DMS 273 (cell line): ENCODE measurements at regions not wholly inside any gene's neighbourhood (a gene's known extent, or its start where the extent isn't known, plus 50 kb on each side); places are given as distances from the start of the nearest gene placed in this dataset.
"Not testable (repeated sequence)": the region's sequence is repeated elsewhere in the genome, so short reads cannot be mapped to it uniquely, and the experiment has no call there.

Source experiments
- DNase-seq: peaks from one replicate; lab custom pipeline; 2025; ENCODE audit not compliant: unreplicated experiment; lab: John Stamatoyannopoulos, UW

DNA sequence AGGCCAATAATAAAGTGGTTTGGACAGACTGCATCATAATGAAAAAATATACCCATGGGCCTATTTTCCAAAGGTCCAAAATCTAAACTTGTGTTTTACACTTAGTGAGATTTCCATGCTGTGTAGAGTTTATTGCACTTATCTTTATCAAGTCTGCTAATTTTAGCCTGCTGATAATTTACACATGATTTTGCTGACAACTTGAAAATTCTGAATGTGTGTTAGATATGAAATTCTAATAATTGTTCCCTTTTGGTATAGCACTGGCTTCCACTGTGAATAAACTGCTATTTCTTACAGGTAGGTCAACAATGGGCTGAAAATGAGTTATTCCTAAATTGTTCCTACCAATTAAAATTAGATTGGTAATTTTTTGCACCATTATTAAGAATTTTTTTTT lies 589.1 kb upstream of the ANO3 start:
- no peak for DNase-seq

DNA sequence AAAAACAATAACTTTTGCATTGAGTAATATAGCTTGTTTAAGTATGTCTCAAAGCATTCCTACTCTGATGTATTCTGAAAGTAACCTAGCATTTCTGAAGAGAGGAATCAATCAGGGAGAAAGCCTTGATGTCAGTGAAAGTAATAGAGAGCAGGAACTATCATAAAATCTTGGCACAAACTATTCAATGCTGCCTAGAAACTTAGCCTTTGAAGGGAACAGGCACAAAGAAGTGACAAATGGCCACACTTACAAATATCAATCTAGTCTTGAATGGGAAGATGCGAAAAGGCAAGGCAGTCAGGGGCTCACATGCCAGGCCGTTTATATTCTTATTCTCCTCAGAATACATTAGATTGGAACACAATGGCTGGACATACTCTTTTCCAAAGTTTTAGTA lies 576.5 kb upstream of the ANO3 start:
- DNase-seq, result no peak

DNA sequence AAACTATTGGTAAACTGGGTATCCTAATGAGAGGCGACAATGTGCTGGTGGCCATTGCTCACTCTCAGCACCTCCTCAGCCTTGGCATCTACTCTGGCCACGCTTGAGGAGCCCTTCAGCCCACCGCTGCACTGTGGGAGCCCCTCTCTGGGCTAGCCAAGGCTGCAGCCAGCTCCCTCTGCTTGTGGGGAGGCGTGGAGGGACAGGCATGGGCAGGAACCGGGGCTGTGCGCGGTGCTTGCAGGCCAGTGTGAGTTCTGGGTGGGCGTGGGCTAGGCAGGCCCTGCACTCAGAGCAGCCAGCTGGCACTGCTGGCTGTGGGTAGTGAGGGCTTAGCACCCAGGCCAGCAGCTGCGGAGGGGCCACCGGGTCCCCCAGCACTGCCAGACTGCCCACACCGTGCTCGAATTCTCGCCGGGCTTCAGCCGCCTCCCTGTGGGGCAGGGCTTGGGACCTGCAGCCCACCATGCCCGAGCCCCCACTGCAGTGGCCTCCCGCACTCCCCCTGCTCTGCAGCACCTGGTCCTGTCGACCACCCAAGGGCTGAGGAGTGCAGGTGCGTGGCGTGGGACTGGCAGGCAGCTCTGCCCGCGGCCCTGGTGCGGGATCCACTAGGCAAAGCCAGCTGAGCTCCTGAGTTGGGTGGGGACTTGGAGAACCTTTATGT lies 575.9 kb upstream of the ANO3 start:
- no peak for DNase-seq

- no peak for DNase-seq
Measured at GRCh38 chr11:25758145-25758661, 573.7 kb upstream of the ANO3 start.

- DNase-seq, result no peak
Measured at GRCh38 chr11:25766332-25767015, 565.5 kb upstream of the ANO3 start.

- no peak for DNase-seq
Measured at GRCh38 chr11:25769287-25769686, 562.6 kb upstream of the ANO3 start.

DNA sequence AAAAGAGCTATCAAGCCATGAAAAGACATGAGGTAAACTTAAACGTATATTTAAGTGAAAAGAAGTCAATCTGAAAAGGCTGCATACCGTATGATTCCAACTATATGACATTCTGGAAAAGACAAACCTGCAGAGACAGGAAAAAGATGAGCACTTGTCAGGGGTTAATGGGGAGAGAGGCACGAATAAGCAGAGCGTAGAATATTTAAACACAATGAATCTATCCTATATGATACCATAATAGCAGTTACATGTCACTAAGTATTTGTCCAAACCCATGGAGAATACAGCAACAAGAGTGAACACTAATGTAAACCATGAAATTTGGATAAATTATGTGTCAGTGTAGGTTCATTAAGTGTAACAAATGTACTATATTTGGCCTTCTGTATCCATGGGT lies 560.3 kb upstream of the ANO3 start:
- no peak for DNase-seq

GRCh38 chr11:25775603-25776002 lies 556.3 kb upstream of the ANO3 start:
- DNase-seq, result no peak

GRCh38 chr11:25776238-25776637 lies 555.7 kb upstream of the ANO3 start:
- DNase-seq, result no peak

GRCh38 chr11:25777343-25777742 lies 554.6 kb upstream of the ANO3 start:
- DNase-seq, result no peak

GRCh38 chr11:25779033-25779432 lies 552.9 kb upstream of the ANO3 start:
- no peak for DNase-seq

GRCh38 chr11:25787416-25787815 lies 544.5 kb upstream of the ANO3 start:
- DNase-seq, result no peak

GRCh38 chr11:25790396-25790795 lies 541.5 kb upstream of the ANO3 start:
- DNase-seq, result no peak

GRCh38 chr11:25793637-25794036 lies 538.3 kb upstream of the ANO3 start:
- DNase-seq, result no peak

DNA sequence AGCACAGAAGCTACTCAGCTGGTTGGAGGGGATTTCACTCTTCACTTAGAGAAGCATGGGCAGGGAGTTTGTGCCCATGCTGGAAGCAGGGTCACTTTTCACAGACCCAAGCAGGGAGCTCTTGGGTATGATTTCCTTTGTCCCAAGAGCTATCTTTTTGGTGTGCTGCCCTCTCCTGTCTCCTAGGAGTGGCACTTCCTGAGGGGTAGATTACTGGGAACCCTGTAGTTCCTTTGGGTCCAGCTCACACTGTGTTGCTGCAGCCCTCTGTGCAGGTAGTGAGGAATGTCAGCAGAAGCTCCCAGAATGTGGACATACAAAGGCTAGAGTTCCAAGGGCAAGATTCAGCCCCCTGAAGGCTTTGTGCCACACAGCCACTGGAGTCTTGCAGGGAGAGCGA lies 537.1 kb upstream of the ANO3 start:
- DNase-seq, result no peak

DNA sequence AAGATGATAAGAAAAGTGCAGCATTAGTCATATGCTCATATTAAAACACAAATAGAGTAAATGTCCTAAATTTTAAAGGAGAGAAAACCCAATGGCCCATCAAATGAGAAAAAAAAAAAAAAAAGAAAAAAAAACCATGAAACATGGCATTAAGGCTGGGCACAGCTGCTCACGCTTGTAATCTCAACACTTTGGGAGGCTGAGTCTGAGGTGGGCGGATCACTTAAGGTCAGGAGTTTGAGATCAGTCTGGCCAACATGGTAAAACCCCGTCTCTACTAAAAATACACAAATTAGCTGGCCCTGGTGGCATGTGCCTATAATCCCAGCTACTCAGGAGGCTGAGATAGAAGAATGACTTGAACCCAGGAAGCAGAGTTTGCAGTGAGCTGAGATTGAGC lies 515.5 kb upstream of the ANO3 start:
- DNase-seq, result no peak

- DNase-seq, result no peak
Measured at GRCh38 chr11:25824688-25825087, 507.2 kb upstream of the ANO3 start.

GRCh38 chr11:25831485-25831884 lies 500.4 kb upstream of the ANO3 start:
- not testable (repeated sequence) for DNase-seq

DNA sequence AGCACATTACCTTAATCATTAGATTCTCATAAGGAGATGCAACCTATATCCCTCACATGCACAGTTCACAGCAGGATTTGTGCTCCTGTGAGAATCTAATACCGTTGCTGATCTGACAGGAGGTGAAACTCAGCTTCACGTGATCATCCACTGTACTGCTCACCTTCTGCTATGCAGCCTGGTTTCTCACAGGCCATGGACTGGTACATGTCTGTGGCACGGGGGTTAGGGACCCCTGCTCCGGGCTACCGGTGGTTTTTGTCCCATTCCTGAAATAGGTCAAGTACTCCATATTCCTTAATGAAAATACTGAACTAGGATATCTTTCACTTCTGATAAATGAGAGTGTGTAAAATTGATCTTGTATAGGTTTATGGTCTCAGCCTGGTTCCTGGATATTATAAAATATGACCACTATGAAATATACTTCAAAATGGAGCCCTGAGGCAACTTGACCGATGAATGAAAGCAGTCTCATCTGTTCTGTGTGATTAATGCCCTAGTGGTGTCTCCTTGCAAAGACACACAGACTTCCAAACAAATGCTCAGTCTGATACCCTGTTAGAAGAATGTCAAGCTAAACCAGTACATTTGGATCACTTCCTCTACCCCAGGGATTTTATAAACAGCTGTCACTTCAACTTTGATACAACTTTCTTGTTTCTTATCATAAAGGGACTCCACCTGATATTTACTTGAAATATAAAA lies 492.9 kb upstream of the ANO3 start:
- DNase-seq, result peak; percentile 47

DNA sequence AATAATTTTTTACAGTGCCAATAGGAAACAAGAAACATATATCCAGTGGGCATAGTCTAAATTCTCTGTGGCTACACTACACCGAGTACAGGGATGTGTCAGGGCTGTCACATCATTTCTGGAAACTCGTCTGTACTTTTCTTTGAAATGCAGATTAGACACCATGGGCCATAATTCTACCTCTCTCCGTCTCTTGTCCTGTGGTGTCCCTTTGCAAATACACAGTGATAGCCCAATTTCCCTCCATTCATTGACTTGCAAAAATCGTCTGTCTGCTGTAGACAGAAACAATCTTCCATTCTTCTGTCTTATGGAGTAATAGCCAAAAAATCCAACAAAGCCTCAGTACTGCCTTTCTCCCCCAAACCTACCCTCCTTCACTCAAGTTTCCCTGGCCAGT lies 487.1 kb upstream of the ANO3 start:
- DNase-seq, result no peak

- DNase-seq, result no peak
Measured at GRCh38 chr11:25855916-25856315, 476.0 kb upstream of the ANO3 start.

DNA sequence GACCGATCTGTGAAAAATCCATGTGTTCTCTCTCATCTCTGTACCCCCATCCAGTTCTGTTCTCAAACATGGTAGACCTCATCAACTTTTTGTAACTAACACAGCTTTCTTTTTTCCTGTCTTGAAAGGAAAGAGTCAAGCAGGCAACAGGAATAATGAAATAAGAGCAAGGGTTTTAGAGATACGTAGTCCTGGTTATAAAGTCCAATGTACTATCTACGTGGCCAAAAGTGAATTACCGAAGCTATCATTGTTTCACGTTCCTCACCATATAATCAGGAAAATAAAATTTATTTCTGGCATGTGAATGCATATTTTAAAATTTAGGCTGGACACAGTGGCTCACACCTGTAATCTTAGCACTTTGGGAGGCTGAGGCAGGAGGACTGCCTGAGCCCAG lies 472.2 kb upstream of the ANO3 start:
- no peak for DNase-seq
